GM18858 (cell line): ENCODE measurements at regions not wholly inside any gene's neighbourhood (a gene's known extent, or its start where the extent isn't known, plus 50 kb on each side); places are given as distances from the start of the nearest gene placed in this dataset.

Experiments
- ATAC-seq: cut with Tn5 transposase; IDR thresholded peaks from one replicate; pipeline ENCODE4 v1.9.1; 2021; ENCODE audit not compliant: unreplicated experiment

GRCh38 chr1:208537198-208537597, 293.0 kb upstream of the PLXNA2 start:
- no peak for ATAC-seq

GRCh38 chr1:208538078-208538477, 293.9 kb upstream of the PLXNA2 start:
- ATAC-seq = no peak

- no peak for ATAC-seq
Observed at GRCh38 chr1:208538587-208538986, 294.4 kb upstream of the PLXNA2 start.

DNA sequence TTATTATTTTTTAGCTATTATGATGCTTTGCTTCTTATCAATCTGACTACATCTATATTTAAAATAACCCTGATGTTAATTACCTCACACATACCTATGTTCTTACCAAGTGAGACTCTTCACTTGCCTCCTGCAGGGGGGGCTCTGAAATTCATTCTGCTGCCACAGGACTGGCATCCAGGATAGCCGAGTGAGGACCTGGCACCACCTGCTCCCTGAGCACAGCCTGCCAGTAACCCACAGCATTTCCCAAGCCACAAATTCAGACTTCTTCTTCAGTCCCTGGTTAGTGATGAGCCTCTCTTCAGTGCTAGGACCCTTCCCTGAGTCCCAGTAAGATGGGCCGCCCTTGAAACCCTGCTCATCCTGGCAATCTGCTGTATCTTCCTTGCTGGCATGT, 296.5 kb upstream of the PLXNA2 start:
- ATAC-seq = no peak

DNA sequence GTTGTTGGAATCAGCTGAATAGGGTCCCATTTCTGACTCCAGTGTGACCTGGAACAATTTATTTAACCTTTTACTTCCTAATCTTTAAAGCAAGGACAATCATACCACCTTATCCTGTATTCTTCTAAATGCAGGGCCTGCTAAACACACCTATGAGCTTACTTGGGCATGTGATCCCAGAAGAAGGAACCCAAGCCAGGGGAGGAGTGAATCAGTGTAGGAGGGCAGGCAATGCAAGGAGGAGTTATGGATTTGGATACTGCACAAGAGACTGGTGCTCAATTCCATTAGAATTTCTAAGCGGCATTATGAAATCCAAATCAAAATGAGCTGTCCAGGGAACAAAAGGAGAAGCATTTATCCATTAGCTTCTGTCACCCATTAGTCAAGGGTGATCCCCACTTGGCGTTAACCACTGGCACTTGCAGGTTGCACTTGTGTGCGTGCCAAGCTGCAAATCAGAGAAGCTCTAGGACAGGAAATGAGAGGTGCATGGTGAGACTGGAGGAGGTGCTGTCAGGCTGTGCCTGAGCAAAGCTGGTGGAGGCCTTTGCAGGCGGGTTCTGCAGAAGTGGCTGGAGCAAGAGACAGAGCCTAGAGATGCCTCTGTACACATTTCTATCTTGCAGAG, 297.2 kb upstream of the PLXNA2 start:
- no peak for ATAC-seq

- no peak for ATAC-seq
Observed at GRCh38 chr1:208542309-208542708, 298.1 kb upstream of the PLXNA2 start.

- no peak for ATAC-seq
Observed at GRCh38 chr1:208544053-208544452, 299.9 kb upstream of the PLXNA2 start.

- ATAC-seq = no peak
Observed at GRCh38 chr1:208544794-208545193, 300.6 kb upstream of the PLXNA2 start.

- ATAC-seq = no peak
Observed at GRCh38 chr1:208551024-208551423, 306.8 kb upstream of the PLXNA2 start.

DNA sequence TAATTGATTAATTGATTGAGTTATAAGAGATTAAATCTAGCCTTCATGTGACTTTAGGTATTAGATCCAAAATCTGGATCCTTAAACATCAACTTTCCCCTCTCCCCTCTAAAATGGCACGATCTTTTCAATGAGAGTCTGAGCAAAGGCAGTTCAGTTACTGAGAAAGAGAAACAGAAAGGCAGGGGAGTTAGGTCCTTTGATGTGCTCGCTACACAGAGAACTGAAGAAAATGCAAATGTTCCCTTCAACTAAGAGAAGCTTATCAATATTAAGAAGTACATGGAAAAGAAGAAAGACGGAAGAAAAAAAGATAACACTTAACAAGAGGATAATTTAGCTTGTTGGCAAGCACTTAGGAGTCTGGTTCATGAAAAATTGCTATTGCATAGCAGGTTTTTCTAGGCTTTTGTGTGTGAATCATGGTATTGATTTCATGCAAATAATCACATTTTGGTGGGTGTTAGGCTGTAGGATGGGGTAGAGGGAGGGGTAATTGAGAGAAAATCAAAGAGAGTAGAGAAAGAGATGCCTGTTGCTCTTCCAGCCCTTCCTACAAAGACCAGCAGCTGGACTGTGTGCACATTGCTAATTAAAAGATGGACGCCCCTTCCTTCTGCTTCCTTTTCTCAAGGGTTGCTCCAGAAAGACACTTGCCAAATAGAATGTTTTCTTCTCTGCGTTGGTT, 307.6 kb upstream of the PLXNA2 start:
- no peak for ATAC-seq

- no peak for ATAC-seq
Observed at GRCh38 chr1:208552928-208553327, 308.7 kb upstream of the PLXNA2 start.

DNA sequence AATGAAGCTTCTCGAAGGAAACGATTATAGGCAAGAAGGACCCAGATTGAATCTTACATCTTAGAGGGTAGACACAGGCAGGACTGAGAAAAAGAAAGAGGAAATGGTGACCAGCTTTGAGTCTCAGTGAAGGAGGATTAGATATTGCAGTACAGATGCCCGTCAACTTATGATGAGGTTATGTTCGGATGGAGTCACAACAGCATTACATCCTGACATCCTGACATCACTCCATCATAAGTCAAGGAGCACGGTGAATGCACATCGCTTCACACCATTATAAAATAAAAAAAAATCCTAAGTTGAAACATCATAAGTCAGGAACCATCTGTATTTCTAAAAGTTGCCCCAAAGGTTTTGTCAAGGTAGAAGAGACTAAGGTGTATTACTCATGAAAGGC, 312.3 kb upstream of the PLXNA2 start:
- no peak for ATAC-seq

- no peak for ATAC-seq
Observed at GRCh38 chr1:208557046-208557722, 313.0 kb upstream of the PLXNA2 start.

GRCh38 chr1:208557723-208558094, 313.5 kb upstream of the PLXNA2 start:
- no peak for ATAC-seq

- no peak for ATAC-seq
Observed at GRCh38 chr1:208559597-208560329, 315.6 kb upstream of the PLXNA2 start.

GRCh38 chr1:208562151-208562960, 318.2 kb upstream of the PLXNA2 start:
- ATAC-seq = no peak

DNA sequence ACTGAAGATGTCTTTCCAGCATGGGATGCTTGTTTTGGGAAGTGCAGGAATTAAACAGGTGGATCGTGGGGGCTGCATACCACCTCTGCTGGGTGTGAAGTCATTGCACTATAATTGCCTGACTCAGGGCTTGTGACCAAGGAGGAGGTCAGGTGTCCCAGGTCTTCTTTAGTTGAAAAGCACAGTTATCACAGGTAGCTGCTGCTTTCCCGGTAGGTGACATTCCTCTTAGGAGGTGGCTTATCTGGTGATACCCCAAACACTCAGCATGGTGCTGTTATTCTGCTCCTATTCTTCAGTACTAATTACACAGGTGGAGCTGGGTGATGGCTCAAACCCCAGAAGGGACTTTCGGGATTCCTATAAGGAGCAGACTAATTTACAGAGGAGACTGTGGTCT, 320.3 kb upstream of the PLXNA2 start:
- ATAC-seq = no peak

DNA sequence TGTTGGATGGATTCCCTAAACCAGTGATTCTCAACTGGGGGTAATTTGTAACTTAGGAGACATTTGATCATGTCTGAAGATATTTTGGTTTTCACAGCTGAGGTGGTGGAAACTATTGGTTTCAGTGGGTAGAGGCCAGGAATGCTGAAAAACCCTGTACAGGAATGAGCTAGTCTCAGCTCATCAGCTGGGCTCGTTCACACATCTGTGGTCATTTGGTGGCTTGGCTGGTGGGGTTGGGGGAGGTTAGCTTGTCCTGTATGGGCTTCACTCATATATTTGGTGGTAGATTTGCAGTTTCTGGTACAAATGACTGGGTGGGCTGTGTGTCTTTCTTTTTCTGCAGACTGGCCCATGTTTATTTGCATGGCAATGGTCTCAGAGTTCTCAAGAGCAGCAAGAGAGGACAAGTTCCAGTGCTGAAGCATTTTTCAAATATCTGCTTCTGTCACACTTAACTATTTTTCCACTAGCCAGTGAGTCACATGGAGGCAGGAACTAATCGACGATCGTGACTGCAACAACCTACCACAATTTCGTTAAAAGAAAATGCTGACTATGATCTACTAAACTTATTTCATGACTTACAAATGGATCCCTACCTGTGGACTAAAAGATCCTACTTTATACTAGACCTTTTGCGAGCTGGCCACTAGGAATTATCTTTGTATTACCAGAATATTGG, 321.7 kb upstream of the PLXNA2 start:
- no peak for ATAC-seq

- ATAC-seq = no peak
Observed at GRCh38 chr1:208569181-208569580, 325.0 kb upstream of the PLXNA2 start.

DNA sequence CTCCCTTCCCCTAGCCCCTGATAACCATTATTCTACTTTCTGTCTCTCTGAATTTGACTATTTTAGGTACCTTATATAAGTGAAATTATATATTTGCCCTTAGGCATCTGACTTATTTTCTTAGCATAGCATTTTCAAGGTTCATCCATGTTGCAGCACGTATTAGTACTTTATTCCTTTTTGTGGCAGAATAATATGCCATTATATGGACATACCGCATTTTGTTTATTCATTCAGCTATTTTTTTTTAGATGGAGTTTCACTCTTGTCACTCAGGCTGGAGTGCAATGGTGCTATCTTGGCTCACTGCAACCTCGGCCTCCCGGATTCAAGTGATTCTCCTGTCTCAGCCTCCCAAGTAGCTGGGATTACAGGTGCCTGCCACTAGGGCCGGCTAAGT, 326.2 kb upstream of the PLXNA2 start:
- no peak for ATAC-seq
